Lower lobe of right lung (tissue), 2 donors: ENCODE measurements at regions not wholly inside any gene's neighbourhood (a gene's known extent, or its start where the extent isn't known, plus 50 kb on each side); places are given as distances from the start of the nearest gene placed in this dataset.

Experiments
- ATAC-seq, 2 donors: fragments of 200-7000 bp; cut with Tn5 transposase; one replicate each; pipeline ENCODE4 v1.9.1; 2020 to 2022; ENCODE audit warnings: mild to moderate bottlenecking in 2 of 2, moderate library complexity in 2 of 2
- DNase-seq: peaks from one replicate; pipeline ENCODE4 v3.0.0-alpha.2; 2020
- H3K27ac ChIP-seq: fragments of 200-600 bp; one replicate; pipeline ENCODE4 v1.8.0; 2022
- H3K27me3 ChIP-seq: fragments of 200-600 bp; one replicate; pipeline ENCODE4 v1.8.0; 2022; ENCODE audit warnings: low read depth
- H3K36me3 ChIP-seq: fragments of 200-600 bp; one replicate; pipeline ENCODE4 v1.8.0; 2022; ENCODE audit warnings: mild to moderate bottlenecking
- H3K4me1 ChIP-seq: fragments of 200-600 bp; one replicate; pipeline ENCODE4 v1.8.0; 2022
- H3K4me3 ChIP-seq: fragments of 200-600 bp; one replicate; pipeline ENCODE4 v1.8.0; 2022; ENCODE audit warnings: mild to moderate bottlenecking
- H3K9me3 ChIP-seq: fragments of 200-600 bp; one replicate; pipeline ENCODE4 v1.8.0; 2022
- intact Hi-C: fragments of 100-400 bp; cut with DNase I; formaldehyde crosslinking; loops from one replicate; pipeline ENCODE4 v1.11.0; 2022
- TF ChIP-seq, protein P1 (sequence below): fragments of 200-600 bp; IDR thresholded peaks from one replicate; pipeline ENCODE4 v1.8.0; 2022; ENCODE audit warnings: antibody characterized with exemption, mild to moderate bottlenecking
- donor health status: DM: no; HTN: yes; CAD: no; lungs with severe emphysema.

DNA sequence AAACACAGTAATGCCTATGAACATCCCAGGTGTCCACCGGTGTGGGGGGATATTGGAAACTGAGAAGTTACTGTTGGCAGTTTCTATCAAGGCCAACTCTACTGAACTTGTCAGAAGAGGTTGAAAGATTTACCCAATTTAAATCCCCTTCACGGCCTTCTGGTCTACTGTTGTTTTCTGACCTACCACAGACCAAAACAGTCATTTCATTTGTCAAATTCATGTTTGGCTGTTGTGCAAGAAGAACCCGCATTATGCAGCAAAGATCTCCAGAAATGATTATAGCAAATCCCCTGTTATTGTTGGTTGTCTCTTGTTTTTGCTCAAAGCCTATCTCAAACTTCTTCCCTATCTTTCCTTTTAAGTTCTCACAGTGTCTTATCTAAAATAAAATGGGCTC, 73.1 kb upstream of the MAF start:
- TF ChIP-seq, protein P1, sequence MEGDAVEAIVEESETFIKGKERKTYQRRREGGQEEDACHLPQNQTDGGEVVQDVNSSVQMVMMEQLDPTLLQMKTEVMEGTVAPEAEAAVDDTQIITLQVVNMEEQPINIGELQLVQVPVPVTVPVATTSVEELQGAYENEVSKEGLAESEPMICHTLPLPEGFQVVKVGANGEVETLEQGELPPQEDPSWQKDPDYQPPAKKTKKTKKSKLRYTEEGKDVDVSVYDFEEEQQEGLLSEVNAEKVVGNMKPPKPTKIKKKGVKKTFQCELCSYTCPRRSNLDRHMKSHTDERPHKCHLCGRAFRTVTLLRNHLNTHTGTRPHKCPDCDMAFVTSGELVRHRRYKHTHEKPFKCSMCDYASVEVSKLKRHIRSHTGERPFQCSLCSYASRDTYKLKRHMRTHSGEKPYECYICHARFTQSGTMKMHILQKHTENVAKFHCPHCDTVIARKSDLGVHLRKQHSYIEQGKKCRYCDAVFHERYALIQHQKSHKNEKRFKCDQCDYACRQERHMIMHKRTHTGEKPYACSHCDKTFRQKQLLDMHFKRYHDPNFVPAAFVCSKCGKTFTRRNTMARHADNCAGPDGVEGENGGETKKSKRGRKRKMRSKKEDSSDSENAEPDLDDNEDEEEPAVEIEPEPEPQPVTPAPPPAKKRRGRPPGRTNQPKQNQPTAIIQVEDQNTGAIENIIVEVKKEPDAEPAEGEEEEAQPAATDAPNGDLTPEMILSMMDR, result no peak
- Histone ChIP-seq H3K36me3 (no peaks in the 10 kb centered on the region), H3K4me1 (no peaks in the 10 kb centered on the region), H3K9me3 (no peaks in the 10 kb centered on the region), H3K27ac (no peak overlapping the region), H3K4me3 (no peak overlapping the region), H3K27me3 (no peaks in the 10 kb centered on the region)
- intact Hi-C loops, result no loop called here
- ATAC-seq (no peak), DNase-seq (no peak)

DNA sequence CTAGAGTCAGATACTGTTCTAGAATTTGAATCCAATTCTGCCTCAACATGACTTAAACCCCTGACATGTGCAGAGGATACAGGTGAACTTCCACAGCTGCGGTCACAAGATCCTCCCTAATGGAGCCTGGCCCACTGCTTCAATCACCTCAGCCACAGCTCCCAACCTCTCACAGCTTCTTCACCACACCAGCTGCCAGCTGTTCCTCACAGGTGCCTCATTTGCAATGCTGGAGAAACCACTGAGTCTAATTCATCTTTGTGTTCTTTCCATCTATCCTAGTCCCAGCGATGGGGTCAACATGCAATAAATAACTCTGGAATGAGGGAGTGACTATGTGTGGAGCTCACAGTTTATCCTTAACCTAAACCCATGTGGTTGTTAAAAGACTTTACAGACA, 72.0 kb upstream of the MAF start:
- intact Hi-C loops, result no loop called here
- TF ChIP-seq, protein P1, result no peak

DNA sequence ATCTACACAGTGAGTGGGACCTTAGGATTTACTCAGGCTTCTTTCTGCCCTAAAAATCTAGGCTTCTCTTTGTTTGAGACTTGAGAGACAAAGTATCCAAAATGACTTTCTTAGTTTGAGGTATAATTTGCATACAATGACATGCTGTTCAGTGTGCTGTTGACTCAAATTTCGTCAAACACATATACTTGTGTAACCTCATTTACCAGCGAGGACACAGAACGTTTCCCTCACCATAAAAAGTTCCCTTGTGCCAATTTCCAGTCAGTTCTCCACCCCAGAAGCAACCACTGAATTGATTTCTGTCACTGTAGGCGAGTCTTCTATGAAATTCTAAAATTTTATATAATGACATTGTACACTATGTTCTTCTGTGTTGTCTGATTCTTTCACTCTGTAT, 68.0 kb upstream of the MAF start:
- H3K9me3 ChIP-seq, result no peaks in the 10 kb centered on the region
- H3K36me3 ChIP-seq, result no peaks in the 10 kb centered on the region
- ATAC-seq (no peak), DNase-seq (no peak)
- H3K27me3 ChIP-seq, result no peaks in the 10 kb centered on the region
- no peaks in the 10 kb centered on the region for H3K4me1 ChIP-seq
- intact Hi-C loops, result no loop called here
- H3K4me3 ChIP-seq, result no peak overlapping the region
- no peak overlapping the region for H3K27ac ChIP-seq
- TF ChIP-seq, protein P1, result no peak

More for the DNA sequence above, 72.0 kb upstream of the MAF start:
- Histone ChIP-seq H3K36me3 (no peaks in the 10 kb centered on the region), H3K4me3 (no peak overlapping the region), H3K27ac (no peak overlapping the region), H3K4me1 (no peaks in the 10 kb centered on the region), H3K27me3 (no peaks in the 10 kb centered on the region), H3K9me3 (no peaks in the 10 kb centered on the region)
- DNase-seq (no peak), ATAC-seq (no peak)

DNA sequence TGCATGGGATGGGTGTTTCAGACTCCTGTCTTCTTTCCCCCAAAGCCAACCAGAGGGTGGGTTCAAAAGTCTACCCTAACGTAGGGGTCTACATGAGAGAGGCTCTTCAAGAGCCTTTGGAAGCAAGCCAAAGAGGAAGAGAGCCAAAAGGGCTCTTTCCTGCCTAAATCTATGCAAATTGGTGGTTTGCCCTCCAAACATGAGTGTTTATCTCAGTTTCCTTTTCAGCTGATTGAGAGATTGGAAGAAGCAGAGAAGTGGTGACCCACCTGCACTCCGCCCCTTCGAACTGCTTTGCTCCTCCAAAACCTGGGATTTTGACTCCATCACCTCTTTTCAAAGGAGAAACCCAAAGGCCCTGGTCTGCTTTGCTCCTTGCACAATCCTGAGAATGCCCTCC, 65.4 kb upstream of the MAF start:
- Histone ChIP-seq H3K27ac (no peak overlapping the region), H3K4me1 (no peaks in the 10 kb centered on the region), H3K9me3 (no peaks in the 10 kb centered on the region), H3K27me3 (no peaks in the 10 kb centered on the region), H3K4me3 (no peak overlapping the region), H3K36me3 (no peaks in the 10 kb centered on the region)
- DNase-seq (no peak), ATAC-seq (no peak)
- intact Hi-C loops, result no loop called here
- TF ChIP-seq, protein P1, result no peak

DNA sequence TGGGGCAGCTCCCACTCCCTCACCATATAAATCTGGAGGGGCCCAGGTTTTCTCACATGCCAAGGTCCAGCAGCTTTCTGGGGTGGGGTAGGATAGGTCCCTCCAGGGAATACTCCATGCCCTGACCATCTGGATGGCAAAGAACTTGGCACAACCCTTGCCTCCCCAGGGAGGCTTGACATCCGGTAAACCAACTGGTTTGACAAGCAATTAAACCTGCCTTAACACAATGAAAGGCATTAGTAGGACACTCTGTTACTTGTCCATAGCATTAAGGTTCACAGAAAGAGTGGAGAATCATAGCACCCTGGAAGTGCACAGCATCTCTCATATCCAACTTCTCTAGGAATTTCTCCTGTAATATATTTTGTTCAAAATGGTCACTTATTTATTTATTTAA, 63.9 kb upstream of the MAF start:
- TF ChIP-seq, protein P1, result no peak
- no peaks in the 10 kb centered on the region for H3K27me3 ChIP-seq
- H3K4me3 ChIP-seq, result no peak overlapping the region
- intact Hi-C loops, result no loop called here
- no peak for DNase-seq
- no peak overlapping the region for H3K27ac ChIP-seq
- no peaks in the 10 kb centered on the region for H3K9me3 ChIP-seq
- ATAC-seq, result no peak
- no peaks in the 10 kb centered on the region for H3K36me3 ChIP-seq
- H3K4me1 ChIP-seq, result no peaks in the 10 kb centered on the region

DNA sequence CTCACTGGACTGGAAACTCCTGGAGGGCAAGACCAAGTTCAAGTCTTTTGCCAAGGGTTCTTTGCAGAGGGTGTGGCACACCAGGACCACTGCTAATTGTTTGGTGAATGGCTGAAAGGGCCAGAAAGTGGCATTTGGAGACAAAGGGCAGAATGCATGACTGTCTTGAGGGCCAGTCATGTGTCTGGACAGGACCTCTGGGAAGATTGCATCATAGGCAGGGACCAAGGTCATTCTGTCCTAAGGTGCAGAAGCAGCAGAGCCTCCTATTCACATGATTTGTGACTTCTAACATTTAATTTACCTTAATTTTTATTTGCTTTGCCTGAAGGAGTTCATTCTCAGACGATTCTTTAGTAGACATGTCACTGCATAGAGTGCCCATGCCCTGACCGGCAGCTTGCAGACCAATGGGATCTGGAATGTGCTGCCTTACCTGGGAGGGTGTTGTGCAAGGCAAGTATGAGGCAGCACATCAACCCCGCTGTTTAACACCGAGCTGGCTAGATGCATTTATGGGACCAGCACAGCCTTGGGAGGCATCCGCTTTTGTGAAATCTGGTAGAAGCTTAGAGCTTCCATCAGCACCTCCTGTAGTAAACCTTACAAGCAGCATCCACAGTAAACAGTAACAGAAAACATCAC, 62.3 kb upstream of the MAF start:
- Histone ChIP-seq H3K4me1 (no peaks in the 10 kb centered on the region), H3K27me3 (no peaks in the 10 kb centered on the region), H3K4me3 (no peak overlapping the region), H3K36me3 (no peaks in the 10 kb centered on the region), H3K27ac (no peak overlapping the region), H3K9me3 (no peaks in the 10 kb centered on the region)
- intact Hi-C loops, result no loop called here
- TF ChIP-seq, protein P1, result no peak
- no peak for ATAC-seq
- DNase-seq, result no peak
